Ishikawa (cell line): ENCODE measurements at regions not wholly inside any gene's neighbourhood (a gene's known extent, or its start where the extent isn't known, plus 50 kb on each side); places are given as distances from the start of the nearest gene placed in this dataset.

Experiments
- CEBPB ChIP-seq: IDR thresholded peaks from 2 replicates; pipeline ENCODE4 v1.6.1; 2012
- CREB1 ChIP-seq: IDR thresholded peaks from 2 replicates; pipeline ENCODE4 v1.6.1; 2012; ENCODE audit warnings: low read depth
- EGR1 ChIP-seq: IDR thresholded peaks from 2 replicates; pipeline ENCODE4 v1.6.1; 2012
- EP300 ChIP-seq: IDR thresholded peaks from 2 replicates; pipeline ENCODE4 v1.6.1; 2012; ENCODE audit warnings: borderline replicate concordance
- FOXM1 ChIP-seq: IDR thresholded peaks from 2 replicates; pipeline ENCODE4 v1.6.1; 2012; ENCODE audit warnings: low read depth, borderline replicate concordance
- MAX ChIP-seq: IDR thresholded peaks from 2 replicates; pipeline ENCODE4 v1.6.1; 2012
- NFIC ChIP-seq: IDR thresholded peaks from 2 replicates; pipeline ENCODE4 v1.6.1; 2012
- RAD21 ChIP-seq: IDR thresholded peaks from 2 replicates; pipeline ENCODE4 v1.6.1; 2012; ENCODE audit warnings: low read depth
- TAF1 ChIP-seq: IDR thresholded peaks from 2 replicates; pipeline ENCODE4 v1.6.1; 2012; ENCODE audit warnings: low read depth, mild to moderate bottlenecking
- TCF12 ChIP-seq: IDR thresholded peaks from 2 replicates; pipeline ENCODE4 v1.6.1; 2012; ENCODE audit warnings: low read depth
- TEAD4 ChIP-seq: IDR thresholded peaks from 2 replicates; pipeline ENCODE4 v1.6.1; 2012
- USF1 ChIP-seq: IDR thresholded peaks from 2 replicates; pipeline ENCODE4 v1.6.1; 2012
- YY1 ChIP-seq: IDR thresholded peaks from 2 replicates; pipeline ENCODE4 v1.6.1; 2012; ENCODE audit warnings: low read depth
- ZBTB7A ChIP-seq: IDR thresholded peaks from 2 replicates; pipeline ENCODE4 v1.6.1; 2012; ENCODE audit warnings: low read depth
- TF ChIP-seq, protein P1 (sequence below): IDR thresholded peaks from 2 replicates; pipeline ENCODE4 v1.6.1; 2012; ENCODE audit warnings: low read depth, mild to moderate bottlenecking

- TF ChIP-seq MAX, result no peak
- no peak for TF ChIP-seq FOXM1
- TF ChIP-seq NFIC, result no peak
- no peak for TF ChIP-seq TAF1
- TF ChIP-seq RAD21, result no peak
- TF ChIP-seq TCF12, result no peak
- TF ChIP-seq EP300, result no peak
- TF ChIP-seq CEBPB, result no peak
Observed at GRCh38 chr12:113709456-113709855, 237.8 kb upstream of the LHX5 start.

DNA sequence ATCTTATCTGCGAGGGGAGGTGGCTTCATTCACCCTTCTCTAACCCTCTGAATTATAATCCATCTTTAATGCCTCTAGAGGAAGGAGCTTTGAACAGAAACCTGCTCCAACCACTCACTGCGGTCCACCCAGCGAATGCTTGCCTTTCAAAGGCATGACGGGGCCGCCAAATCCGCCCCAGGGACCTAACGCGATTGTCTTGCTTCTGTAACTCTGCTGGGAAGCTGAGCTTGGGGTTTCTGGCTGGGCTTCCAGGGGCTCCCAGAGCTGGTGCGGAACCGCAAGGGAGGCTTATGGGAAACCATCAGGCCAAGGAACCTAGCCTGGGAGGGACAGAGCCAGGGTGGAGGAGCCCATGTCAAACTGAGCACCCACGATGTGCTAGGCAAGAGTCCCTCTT is 231.2 kb upstream of the LHX5 start:
- TF ChIP-seq MAX (no peak), TCF12 (no peak), FOXM1 (no peak), TAF1 (no peak)

- TF ChIP-seq EGR1 (no peak), CEBPB (no peak), NFIC (no peak), TEAD4 (no peak), EP300 (no peak), TCF12 (no peak)
Observed at GRCh38 chr12:113702276-113702675, 230.6 kb upstream of the LHX5 start.

DNA sequence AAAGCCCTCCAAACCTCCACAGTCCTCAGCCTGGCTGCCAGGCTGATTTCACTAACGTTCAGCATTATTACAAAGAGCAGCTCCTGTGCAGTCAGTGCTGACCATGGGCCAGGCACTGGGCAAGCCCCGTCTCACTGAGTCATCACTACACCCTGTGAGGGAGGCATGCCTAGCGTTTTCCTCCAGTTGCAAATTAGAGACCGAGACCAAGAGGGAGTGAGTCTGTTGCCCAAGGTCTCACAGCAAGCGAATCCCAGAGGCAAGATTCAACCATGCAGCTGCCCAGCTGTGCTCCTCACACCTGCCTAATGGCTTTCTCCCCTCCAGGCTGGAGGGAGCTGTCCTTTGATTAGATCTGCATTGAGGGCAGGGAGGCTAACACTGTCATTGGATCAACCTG is 229.3 kb upstream of the LHX5 start:
- no peak for TF ChIP-seq YY1

DNA sequence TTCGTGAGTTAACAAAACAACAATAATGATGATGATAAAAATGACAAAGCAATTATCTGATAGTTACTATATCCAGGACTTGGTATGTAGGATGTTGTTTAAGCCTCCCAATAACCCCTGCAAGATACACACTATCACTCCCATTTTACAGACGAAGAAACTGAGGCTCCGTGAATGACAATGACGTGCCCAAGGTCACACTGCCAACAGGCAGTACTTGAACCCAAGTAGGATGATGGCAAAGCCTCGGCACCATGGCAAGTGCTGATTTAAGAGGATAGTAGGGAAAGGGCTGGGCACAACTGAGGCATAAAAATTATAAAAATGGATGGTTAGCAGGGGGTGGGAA is 226.8 kb upstream of the LHX5 start:
- no peak for TF ChIP-seq NFIC
- no peak for TF ChIP-seq TAF1
- no peak for TF ChIP-seq USF1

DNA sequence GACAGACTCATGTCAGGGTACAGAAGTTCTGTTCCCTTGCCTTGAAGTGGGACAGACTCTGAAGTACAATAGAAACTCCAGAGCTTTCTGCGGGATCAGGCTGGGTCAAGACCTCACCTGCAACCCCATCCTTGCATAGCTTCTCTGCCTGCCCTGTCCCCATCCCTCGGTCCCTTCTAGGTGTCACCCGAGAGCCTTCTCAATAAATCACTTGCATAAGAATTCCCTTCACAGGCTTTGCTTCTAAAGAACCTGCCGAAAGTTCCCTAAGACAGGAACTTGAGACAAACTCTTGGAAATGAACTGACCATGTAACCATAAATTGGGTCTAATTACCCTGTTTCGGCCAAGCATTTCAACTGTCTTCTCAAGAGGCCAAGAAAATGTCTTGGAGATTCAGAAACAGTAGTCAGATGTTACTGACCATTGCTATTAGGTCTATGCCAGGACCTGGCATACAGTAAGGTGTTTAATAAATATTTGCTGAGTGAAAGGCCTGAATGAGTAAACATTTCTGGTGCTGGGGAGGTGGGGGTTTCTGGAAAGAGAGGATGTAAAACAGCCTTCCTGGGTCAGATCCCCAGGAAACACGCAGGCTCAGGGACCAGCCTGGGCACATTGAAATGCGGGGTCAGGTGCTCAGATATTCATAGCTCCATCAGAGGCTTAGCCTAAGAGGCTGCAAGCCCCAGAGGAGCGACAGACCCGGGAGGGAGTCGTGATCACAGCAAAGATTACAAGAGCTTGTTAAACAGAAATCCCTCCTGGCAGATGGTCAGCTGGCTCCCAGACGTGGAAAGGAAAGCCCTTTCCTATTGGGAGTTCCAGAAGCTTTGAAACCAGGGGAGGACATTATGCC is 226.2 kb upstream of the LHX5 start:
- TF ChIP-seq YY1, result no peak
- TF ChIP-seq CEBPB, result no peak
- TF ChIP-seq TEAD4, result no peak
- TF ChIP-seq EP300, result no peak
- TF ChIP-seq CREB1, result no peak
- TF ChIP-seq ZBTB7A, result no peak
- no peak for TF ChIP-seq NFIC
- TF ChIP-seq USF1, result no peak
- no peak for TF ChIP-seq MAX
- no peak for TF ChIP-seq TAF1
- TF ChIP-seq FOXM1, result no peak
- TF ChIP-seq TCF12, result no peak
- TF ChIP-seq EGR1, result no peak
- TF ChIP-seq, protein P1, sequence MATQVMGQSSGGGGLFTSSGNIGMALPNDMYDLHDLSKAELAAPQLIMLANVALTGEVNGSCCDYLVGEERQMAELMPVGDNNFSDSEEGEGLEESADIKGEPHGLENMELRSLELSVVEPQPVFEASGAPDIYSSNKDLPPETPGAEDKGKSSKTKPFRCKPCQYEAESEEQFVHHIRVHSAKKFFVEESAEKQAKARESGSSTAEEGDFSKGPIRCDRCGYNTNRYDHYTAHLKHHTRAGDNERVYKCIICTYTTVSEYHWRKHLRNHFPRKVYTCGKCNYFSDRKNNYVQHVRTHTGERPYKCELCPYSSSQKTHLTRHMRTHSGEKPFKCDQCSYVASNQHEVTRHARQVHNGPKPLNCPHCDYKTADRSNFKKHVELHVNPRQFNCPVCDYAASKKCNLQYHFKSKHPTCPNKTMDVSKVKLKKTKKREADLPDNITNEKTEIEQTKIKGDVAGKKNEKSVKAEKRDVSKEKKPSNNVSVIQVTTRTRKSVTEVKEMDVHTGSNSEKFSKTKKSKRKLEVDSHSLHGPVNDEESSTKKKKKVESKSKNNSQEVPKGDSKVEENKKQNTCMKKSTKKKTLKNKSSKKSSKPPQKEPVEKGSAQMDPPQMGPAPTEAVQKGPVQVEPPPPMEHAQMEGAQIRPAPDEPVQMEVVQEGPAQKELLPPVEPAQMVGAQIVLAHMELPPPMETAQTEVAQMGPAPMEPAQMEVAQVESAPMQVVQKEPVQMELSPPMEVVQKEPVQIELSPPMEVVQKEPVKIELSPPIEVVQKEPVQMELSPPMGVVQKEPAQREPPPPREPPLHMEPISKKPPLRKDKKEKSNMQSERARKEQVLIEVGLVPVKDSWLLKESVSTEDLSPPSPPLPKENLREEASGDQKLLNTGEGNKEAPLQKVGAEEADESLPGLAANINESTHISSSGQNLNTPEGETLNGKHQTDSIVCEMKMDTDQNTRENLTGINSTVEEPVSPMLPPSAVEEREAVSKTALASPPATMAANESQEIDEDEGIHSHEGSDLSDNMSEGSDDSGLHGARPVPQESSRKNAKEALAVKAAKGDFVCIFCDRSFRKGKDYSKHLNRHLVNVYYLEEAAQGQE, result no peak

DNA sequence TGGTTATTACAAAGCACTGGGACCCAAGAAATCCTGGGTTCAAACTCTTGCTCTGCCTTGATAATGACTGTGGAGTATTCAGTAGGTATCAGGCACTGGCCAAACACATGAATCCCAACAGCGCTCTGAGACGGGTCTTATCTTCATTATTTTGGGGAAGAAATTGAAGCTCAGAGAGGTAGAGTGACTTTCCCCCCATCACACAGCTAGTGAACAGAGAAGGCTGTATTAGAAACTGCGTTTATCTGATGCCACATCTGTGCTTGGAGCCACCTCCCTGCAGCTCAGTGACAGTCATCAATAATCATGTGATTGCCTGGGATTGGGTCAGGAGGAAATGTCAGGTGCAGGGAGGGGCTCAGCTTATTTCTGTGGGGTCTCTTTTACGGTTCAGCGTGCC is 225.4 kb upstream of the LHX5 start:
- TF ChIP-seq FOXM1, result no peak
- TF ChIP-seq MAX, result no peak
- TF ChIP-seq, protein P1, result no peak
- no peak for TF ChIP-seq TAF1
- TF ChIP-seq EGR1, result no peak
- no peak for TF ChIP-seq TCF12
- no peak for TF ChIP-seq EP300
- TF ChIP-seq ZBTB7A, result no peak
- no peak for TF ChIP-seq USF1
- no peak for TF ChIP-seq CEBPB
- no peak for TF ChIP-seq TEAD4
- no peak for TF ChIP-seq NFIC
- no peak for TF ChIP-seq CREB1
- no peak for TF ChIP-seq YY1
